ENCODE measurements at regions not wholly inside any gene's neighbourhood (a gene's known extent, or its start where the extent isn't known, plus 50 kb on each side); places are given as distances from the start of the nearest gene placed in this dataset.

DNA sequence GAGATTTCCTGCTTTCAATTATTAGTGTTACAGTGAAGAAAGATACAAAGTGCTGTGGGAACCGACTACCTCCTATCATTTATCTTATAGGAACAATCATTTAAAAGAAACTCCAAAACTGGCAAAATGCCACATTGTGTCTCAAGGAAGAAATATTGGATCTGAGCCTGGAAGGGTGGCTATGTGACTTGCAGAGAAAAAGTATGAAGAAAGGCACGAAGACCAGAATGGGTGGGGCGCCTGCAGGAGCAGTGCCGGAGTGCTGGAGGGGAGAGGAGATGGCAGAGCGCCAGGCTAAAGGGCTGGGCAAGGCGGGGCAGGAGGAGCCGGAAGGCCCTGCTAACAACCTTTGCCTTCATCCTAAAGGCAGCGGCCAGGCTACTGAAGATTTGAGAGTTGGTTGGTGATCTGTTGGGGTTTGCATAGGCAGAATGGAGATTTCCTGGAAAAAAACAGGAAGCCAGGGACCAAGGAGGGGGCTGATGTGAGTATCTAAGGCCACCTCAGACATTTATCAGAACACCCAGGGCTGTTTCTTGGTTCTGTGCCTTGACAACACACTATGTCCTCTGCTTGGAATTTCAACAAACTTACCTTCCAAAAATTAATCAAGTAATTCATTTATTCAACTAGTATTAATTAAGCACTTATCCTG is 125.6 kb downstream of the MAFB start:
- TF ChIP-seq, protein P1, sequence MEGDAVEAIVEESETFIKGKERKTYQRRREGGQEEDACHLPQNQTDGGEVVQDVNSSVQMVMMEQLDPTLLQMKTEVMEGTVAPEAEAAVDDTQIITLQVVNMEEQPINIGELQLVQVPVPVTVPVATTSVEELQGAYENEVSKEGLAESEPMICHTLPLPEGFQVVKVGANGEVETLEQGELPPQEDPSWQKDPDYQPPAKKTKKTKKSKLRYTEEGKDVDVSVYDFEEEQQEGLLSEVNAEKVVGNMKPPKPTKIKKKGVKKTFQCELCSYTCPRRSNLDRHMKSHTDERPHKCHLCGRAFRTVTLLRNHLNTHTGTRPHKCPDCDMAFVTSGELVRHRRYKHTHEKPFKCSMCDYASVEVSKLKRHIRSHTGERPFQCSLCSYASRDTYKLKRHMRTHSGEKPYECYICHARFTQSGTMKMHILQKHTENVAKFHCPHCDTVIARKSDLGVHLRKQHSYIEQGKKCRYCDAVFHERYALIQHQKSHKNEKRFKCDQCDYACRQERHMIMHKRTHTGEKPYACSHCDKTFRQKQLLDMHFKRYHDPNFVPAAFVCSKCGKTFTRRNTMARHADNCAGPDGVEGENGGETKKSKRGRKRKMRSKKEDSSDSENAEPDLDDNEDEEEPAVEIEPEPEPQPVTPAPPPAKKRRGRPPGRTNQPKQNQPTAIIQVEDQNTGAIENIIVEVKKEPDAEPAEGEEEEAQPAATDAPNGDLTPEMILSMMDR (IDR thresholded peaks at IDR 0.05; ENCODE audit: low read length): no peak
- TF ChIP-seq EZH2 (IDR thresholded peaks at IDR 0.05; ENCODE audit: borderline replicate concordance, low read length): no peak
